Stomach (tissue), 8 donors: ENCODE measurements at regions not wholly inside any gene's neighbourhood (a gene's known extent, or its start where the extent isn't known, plus 50 kb on each side); places are given as distances from the start of the nearest gene placed in this dataset.

Experiments
- DNase-seq, 2 donors: peaks; one replicate each; pipeline versions ENCODE4 v3.0.0 to v3.0.0-alpha.2; 2013 to 2019
- H3K27ac ChIP-seq, 5 donors: fragments of 200-600 bp in 4 of 5; sonication (generic) in 4 of 5; one replicate each; pipeline ENCODE4 v1.5.1; 2013 to 2019; ENCODE audit warnings: mild to moderate bottlenecking in 1 of 5, moderate library complexity in 1 of 5
- H3K27me3 ChIP-seq, 3 donors: fragments of 200-600 bp; sonication (generic); one replicate each; pipeline ENCODE4 v1.5.1; 2017 to 2019; ENCODE audit warnings: mixed run types in 1 of 3
- H3K36me3 ChIP-seq, 4 donors: fragments of 200-600 bp; sonication (generic); 1 replicate in 3 of 4; 2 replicates in 1 of 4; pipeline ENCODE4 v1.5.1; 2016 to 2019
- H3K4me1 ChIP-seq, 4 donors: fragments of 200-600 bp; sonication (generic); one replicate each; pipeline ENCODE4 v1.5.1; 2016 to 2019
- H3K4me3 ChIP-seq, 4 donors: fragments of 200-600 bp; sonication (generic) in 3 of 4; one replicate each; pipeline ENCODE4 v1.5.1; 2016 to 2019; ENCODE audit warnings: mild to moderate bottlenecking in 1 of 4
- H3K9me3 ChIP-seq, 4 donors: fragments of 200-600 bp; sonication (generic); one replicate each; pipeline ENCODE4 v1.5.1; 2016 to 2019
- CTCF ChIP-seq, 7 experiments: fragments of 450-650 bp in 4 of 7; fragments of 200-600 bp in 3 of 7; sonication (generic) in 3 of 7; IDR thresholded peaks; one replicate each; pipeline ENCODE4 v1.5.1; 2016 to 2019; ENCODE audit warnings: antibody characterized with exemption in 7 of 7, control low read depth in 2 of 7, mild to moderate bottlenecking in 1 of 7
- EP300 ChIP-seq: sonication (generic); formaldehyde crosslinking; IDR thresholded peaks from one replicate; pipeline ENCODE4 v1.6.1; 2017; ENCODE audit warnings: antibody characterized with exemption
- POLR2A ChIP-seq, 4 donors: fragments of 450-650 bp; IDR thresholded peaks; one replicate each; pipeline ENCODE4 v1.6.1; 2016; ENCODE audit warnings: antibody characterized with exemption in 4 of 4, control low read depth in 2 of 4, mild to moderate bottlenecking in 1 of 4, moderate library complexity in 1 of 4
- POLR2AphosphoS5 ChIP-seq, 3 donors: sonication (generic); formaldehyde crosslinking; IDR thresholded peaks; one replicate each; pipeline ENCODE4 v1.6.1; 2016; ENCODE audit warnings: antibody characterized with exemption in 3 of 3
- WGBS, 5 donors: extraction: QIAGEN DNeasy Blood & Tissue Kit in 3 of 5; methylation state at CpG; one replicate each; pipeline versions ENCODE4 v1.1.5 to v1.1.7; 2013 to 2018; 5-methylcytosine and 5-hydroxymethylcytosine counted together
- intact Hi-C: fragments of 100-400 bp; cut with DNase I; formaldehyde crosslinking; loops from one replicate; pipeline ENCODE4 v1.15.1; 2023; ENCODE audit warnings: low total_unique reads
- donor health status: healthy with polysubstance abuse.
- donor health status: Bipolar disorder and iron deficiency.
- donor health status: healthy.

- no peaks in the 10 kb centered on the region for H3K36me3 ChIP-seq
- no peaks in the 10 kb centered on the region for H3K27me3 ChIP-seq
- H3K4me1 ChIP-seq: peaks cover 0 to 42% (median 12%) of the 10 kb centered on the region in 4 donors
- H3K9me3 ChIP-seq: peaks cover 0 to 11% (median 2%) of the 10 kb centered on the region in 4 donors
- intact Hi-C loops: no loop called here
- WGBS, 5 donors: 63 to 76% (median 70%) methylated on average over 9 of the region's 9 CpGs
- TF ChIP-seq CTCF (IDR thresholded peaks at IDR 0.05) (no peak), POLR2A (IDR thresholded peaks at IDR 0.05) (no peak), EP300 (no peak), POLR2AphosphoS5 (IDR thresholded peaks at IDR 0.05) (no peak)
- no peak for DNase-seq
- H3K4me3 ChIP-seq: no peak overlapping the region
- no peak overlapping the region for H3K27ac ChIP-seq
These were observed 80.7 kb upstream of the NAV2 start for GRCh38 chr11:19631712-19632498.

- intact Hi-C loops: no loop called here
- H3K27me3 ChIP-seq: no peaks in the 10 kb centered on the region
- H3K9me3 ChIP-seq: no peaks in the 10 kb centered on the region
- H3K27ac ChIP-seq: peak overlapping the region in 4 of 5 donors; percentile 4 to 67 (median 42)
- no peak overlapping the region for H3K4me3 ChIP-seq
- WGBS, 5 donors: 74 to 84% (median 81%) methylated on average over 4 to 5 of the region's 5 CpGs
- DNase-seq: no peak
- peaks cover 0 to 32% (median 11%) of the 10 kb centered on the region in 4 donors for H3K4me1 ChIP-seq
- TF ChIP-seq POLR2AphosphoS5 (IDR thresholded peaks at IDR 0.05): peak; percentile 64 to 85 (median 81)
- TF ChIP-seq EP300: peak; percentile 93
- no peak for TF ChIP-seq CTCF (IDR thresholded peaks at IDR 0.05)
- no peak for TF ChIP-seq POLR2A (IDR thresholded peaks at IDR 0.05)
- H3K36me3 ChIP-seq: no peaks in the 10 kb centered on the region
These were observed 84.6 kb upstream of the NAV2 start for GRCh38 chr11:19628018-19628417.

DNA sequence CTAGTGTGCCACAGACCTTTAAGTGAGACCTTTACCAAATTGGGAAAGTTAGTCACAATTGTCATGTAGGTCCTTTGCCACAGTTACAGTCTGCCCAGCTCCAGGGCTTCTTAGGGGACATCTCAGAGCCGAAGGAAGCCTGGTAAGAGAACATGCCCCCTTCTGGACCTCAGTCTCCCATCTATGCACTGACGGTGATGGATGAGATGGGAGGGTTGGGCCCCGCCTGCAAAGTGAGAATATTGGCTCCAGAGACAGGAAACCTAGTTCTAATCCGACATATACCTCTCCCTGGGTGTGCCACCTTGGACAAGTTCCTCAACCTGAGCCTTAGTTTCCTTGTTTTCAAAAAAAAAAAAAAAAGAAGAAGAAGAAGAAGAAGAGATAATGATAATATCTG lies 85.1 kb upstream of the NAV2 start:
- H3K36me3 ChIP-seq: no peaks in the 10 kb centered on the region
- H3K27ac ChIP-seq: peak overlapping the region in 3 of 5 donors; percentile 4 to 29 (median 28)
- 56 to 69% (median 66%) methylated on average over 4 of the region's 4 CpGs for WGBS, 5 donors
- DNase-seq: no peak
- H3K27me3 ChIP-seq: no peaks in the 10 kb centered on the region
- peaks cover 0 to 27% (median 6%) of the 10 kb centered on the region in 4 donors for H3K4me1 ChIP-seq
- no peak for TF ChIP-seq CTCF (IDR thresholded peaks at IDR 0.05)
- no peak overlapping the region for H3K4me3 ChIP-seq
- intact Hi-C loops: no loop called here
- no peaks in the 10 kb centered on the region for H3K9me3 ChIP-seq

DNA sequence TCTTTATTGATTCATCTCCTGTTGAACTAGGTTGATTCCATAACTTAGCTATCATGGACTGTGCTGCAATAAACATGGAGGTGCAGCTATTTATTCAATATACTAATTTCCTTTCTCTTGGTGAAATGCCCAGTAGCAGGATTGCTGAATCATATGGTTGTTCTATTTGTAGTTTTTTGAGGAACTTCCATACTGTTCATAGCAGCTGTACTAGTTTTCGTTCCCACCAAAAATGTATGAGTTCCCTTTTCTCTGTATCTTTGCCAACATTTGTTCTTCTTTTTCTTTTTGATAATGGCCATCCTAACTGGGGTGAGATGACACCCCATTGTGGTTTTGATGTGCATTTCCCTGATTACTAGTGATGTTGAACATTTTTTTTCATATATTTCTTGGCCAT lies 87.2 kb upstream of the NAV2 start:
- intact Hi-C loops: no loop called here
- no peaks in the 10 kb centered on the region for H3K27me3 ChIP-seq
- TF ChIP-seq POLR2A (IDR thresholded peaks at IDR 0.05) (no peak), CTCF (IDR thresholded peaks at IDR 0.05) (no peak), EP300 (no peak), POLR2AphosphoS5 (IDR thresholded peaks at IDR 0.05) (no peak)
- H3K27ac ChIP-seq: no peak overlapping the region
- no peaks in the 10 kb centered on the region for H3K36me3 ChIP-seq
- no peaks in the 10 kb centered on the region for H3K9me3 ChIP-seq
- H3K4me1 ChIP-seq: peaks cover 0 to 16% (median 3%) of the 10 kb centered on the region in 4 donors
- WGBS, 5 donors: 80 to 90% (median 87%) methylated on average over 1 of the region's 1 CpG
- DNase-seq: no peak
- H3K4me3 ChIP-seq: no peak overlapping the region
